H9 (cell line): ENCODE measurements at regions not wholly inside any gene's neighbourhood (a gene's known extent, or its start where the extent isn't known, plus 50 kb on each side); places are given as distances from the start of the nearest gene placed in this dataset.

Experiments
- DNase-seq: peaks from one replicate; pipeline ENCODE4 v3.0.0-alpha.2; 2017
- H2AFZ ChIP-seq: one replicate; pipeline ENCODE4 v1.6.1; 2013; ENCODE audit warnings: mild to moderate bottlenecking, low read length, control low read depth, moderate library complexity
- H2AK5ac ChIP-seq: 2 replicates; pipeline ENCODE4 v1.6.1; 2013; ENCODE audit warnings: low read length, control low read depth, mixed read lengths; ENCODE audit not compliant: insufficient read length
- H2BK120ac ChIP-seq: one replicate; pipeline ENCODE4 v1.6.1; 2013; ENCODE audit warnings: low read depth, mild to moderate bottlenecking, low read length, control low read depth, inconsistent platforms; ENCODE audit not compliant: poor library complexity, severe bottlenecking
- H2BK12ac ChIP-seq: 2 replicates; pipeline ENCODE4 v1.6.1; 2013; ENCODE audit warnings: low read length, control low read depth, mixed read lengths, low read depth; ENCODE audit not compliant: insufficient read length
- H2BK15ac ChIP-seq: 2 replicates; pipeline ENCODE4 v1.6.1; 2013; ENCODE audit warnings: low read depth, low read length, control low read depth
- H2BK20ac ChIP-seq: one replicate; pipeline ENCODE4 v1.6.1; 2013; ENCODE audit warnings: low read depth, mild to moderate bottlenecking, low read length, control low read depth, inconsistent platforms; ENCODE audit not compliant: poor library complexity, severe bottlenecking
- H2BK5ac ChIP-seq: 2 replicates; pipeline ENCODE4 v1.6.1; 2013; ENCODE audit warnings: low read length, control low read depth, mixed read lengths; ENCODE audit not compliant: insufficient read length
- H3K14ac ChIP-seq: 2 replicates; pipeline ENCODE4 v1.6.1; 2013; ENCODE audit warnings: low read length, control low read depth; ENCODE audit not compliant: insufficient read depth
- H3K18ac ChIP-seq: 2 replicates; pipeline ENCODE4 v1.6.1; 2013; ENCODE audit warnings: low read depth, mild to moderate bottlenecking, mixed read lengths, low read length, control low read depth; ENCODE audit not compliant: insufficient read length
- H3K23ac ChIP-seq: 2 replicates; pipeline ENCODE4 v1.6.1; 2013; ENCODE audit warnings: low read length, control low read depth, mixed read lengths, low read depth; ENCODE audit not compliant: insufficient read length
- H3K23me2 ChIP-seq: 2 replicates; pipeline ENCODE4 v1.6.1; 2013; ENCODE audit warnings: low read depth, mild to moderate bottlenecking, mixed read lengths, low read length, control low read depth; ENCODE audit not compliant: insufficient read length, poor library complexity, severe bottlenecking
- H3K27ac ChIP-seq: 2 replicates; pipeline ENCODE4 v1.5.1; 2013; ENCODE audit warnings: low read length, control low read depth, mixed read lengths, low read depth; ENCODE audit not compliant: insufficient read length
- H3K27me3 ChIP-seq: 2 replicates; pipeline ENCODE4 v1.6.1; 2013; ENCODE audit warnings: low read length, control low read depth, inconsistent platforms; ENCODE audit not compliant: insufficient read depth
- H3K4ac ChIP-seq: 2 replicates; pipeline ENCODE4 v1.6.1; 2013; ENCODE audit warnings: low read depth, mild to moderate bottlenecking, control low read depth, inconsistent platforms, low read length, moderate library complexity
- H3K4me1 ChIP-seq: 2 replicates; pipeline ENCODE4 v1.6.1; 2013; ENCODE audit warnings: low read length, control low read depth, inconsistent platforms; ENCODE audit not compliant: insufficient read depth
- H3K4me2 ChIP-seq: 2 replicates; pipeline ENCODE4 v1.6.1; 2013; ENCODE audit warnings: low read length, control low read depth, mixed read lengths; ENCODE audit not compliant: insufficient read length, insufficient read depth
- H3K56ac ChIP-seq: 2 replicates; pipeline ENCODE4 v1.6.1; 2013; ENCODE audit warnings: low read depth, mild to moderate bottlenecking, mixed read lengths, low read length, control low read depth; ENCODE audit not compliant: insufficient read length
- H3K79me1 ChIP-seq: 2 replicates; pipeline ENCODE4 v1.6.1; 2013; ENCODE audit warnings: low read depth, mild to moderate bottlenecking, moderate library complexity, low read length, control low read depth, inconsistent platforms; ENCODE audit not compliant: insufficient read depth, poor library complexity, severe bottlenecking
- H3K79me2 ChIP-seq: 2 replicates; pipeline ENCODE4 v1.6.1; 2013; ENCODE audit warnings: low read length, control low read depth, inconsistent platforms; ENCODE audit not compliant: insufficient read depth
- H3K9ac ChIP-seq: 2 replicates; pipeline ENCODE4 v1.6.1; 2013; ENCODE audit warnings: low read length, control low read depth, mixed read lengths; ENCODE audit not compliant: insufficient read length; ENCODE audit errors: extremely low read depth
- H3K9me3 ChIP-seq: one replicate; pipeline ENCODE4 v1.6.1; 2013; ENCODE audit warnings: low read depth, low read length, inconsistent platforms; ENCODE audit not compliant: control insufficient read depth
- H3T11ph ChIP-seq: one replicate; pipeline ENCODE4 v1.6.1; 2013; ENCODE audit warnings: mild to moderate bottlenecking, low read length, control low read depth, inconsistent platforms
- H4K20me1 ChIP-seq: one replicate; pipeline ENCODE4 v1.6.1; 2013; ENCODE audit not compliant: control insufficient read depth, insufficient read length, insufficient read depth
- H4K5ac ChIP-seq: 2 replicates; pipeline ENCODE4 v1.6.1; 2013; ENCODE audit warnings: low read depth, mild to moderate bottlenecking, mixed read lengths, low read length, control low read depth; ENCODE audit not compliant: insufficient read length
- H4K8ac ChIP-seq: replicated peaks from 2 replicates; pipeline ENCODE4 v1.6.1; 2013; ENCODE audit warnings: low read length, control low read depth, mixed read lengths, low read depth; ENCODE audit not compliant: insufficient read length
- H4K91ac ChIP-seq: 2 replicates; pipeline ENCODE4 v1.6.1; 2013; ENCODE audit warnings: low read depth, mild to moderate bottlenecking, moderate library complexity, mixed read lengths, low read length, control low read depth; ENCODE audit not compliant: insufficient read length
- H3K27ac Mint-ChIP-seq, 3 experiments: 2 replicates in 2 of 3; 3 replicates in 1 of 3; pipeline ENCODE4 v1.8.0; 2020 to 2021; ENCODE audit warnings: mixed read lengths in 3 of 3, mild to moderate bottlenecking in 1 of 3, moderate library complexity in 1 of 3
- H3K27me3 Mint-ChIP-seq: 2 replicates; pipeline ENCODE4 v1.8.0; 2021; ENCODE audit warnings: low read depth, mild to moderate bottlenecking, moderate library complexity, mixed read lengths
- H3K36me3 Mint-ChIP-seq, 3 experiments: 2 replicates in 2 of 3; 3 replicates in 1 of 3; pipeline ENCODE4 v1.8.0; 2020 to 2021; ENCODE audit warnings: low read depth in 3 of 3, mixed read lengths in 3 of 3; ENCODE audit not compliant: insufficient read depth in 1 of 3
- H3K4me1 Mint-ChIP-seq, 2 experiments: 2 replicates each; pipeline ENCODE4 v1.8.0; 2020; ENCODE audit warnings: mixed read lengths in 2 of 2
- H3K4me3 Mint-ChIP-seq, 2 experiments: 2 replicates in 1 of 2; 3 replicates in 1 of 2; pipeline ENCODE4 v1.8.0; 2020 to 2021; ENCODE audit warnings: mild to moderate bottlenecking in 2 of 2, mixed read lengths in 2 of 2, moderate library complexity in 1 of 2
- H3K9me3 Mint-ChIP-seq, 2 experiments: 2 replicates in 1 of 2; 3 replicates in 1 of 2; pipeline ENCODE4 v1.8.0; 2020; ENCODE audit warnings: mild to moderate bottlenecking in 2 of 2, mixed read lengths in 2 of 2, moderate library complexity in 1 of 2
- WGBS: extraction: QIAGEN DNeasy Blood & Tissue Kit; methylation state at CpG from one replicate; pipeline ENCODE4 v1.1.7; 2013; ENCODE audit warnings: missing lambda C conversion rate, low lambda C conversion rate, mixed read lengths; ENCODE audit not compliant: insufficient read length; ENCODE audit errors: extremely low coverage; 5-methylcytosine and 5-hydroxymethylcytosine counted together
- TF ChIP-seq, protein P1 (sequence below): fragments of 200-600 bp; sonication (generic); conservative IDR thresholded peaks from 3 replicates; pipeline ENCODE4 v1.8.0; 2021; ENCODE audit warnings: antibody characterized with exemption, mild to moderate bottlenecking

DNA sequence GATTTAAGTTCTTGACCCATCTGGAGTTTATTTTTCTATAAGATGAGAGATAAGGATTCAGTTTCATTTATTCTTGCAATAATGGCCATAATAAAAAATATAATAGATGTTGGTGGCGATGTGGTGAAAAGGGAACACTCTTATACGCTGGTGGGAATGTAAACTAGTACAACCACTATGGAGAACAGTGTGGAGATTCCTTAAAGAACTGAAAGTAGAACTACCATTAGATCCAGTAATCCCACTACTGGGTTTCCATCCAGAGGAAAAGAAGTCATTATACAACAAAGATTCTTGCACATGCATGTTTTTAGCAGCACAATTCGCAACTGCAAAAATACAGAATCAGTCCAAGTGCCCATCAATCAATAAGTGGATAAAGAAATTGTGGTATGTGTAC is 1040.5 kb upstream of the GYPC start:
- Histone ChIP-seq H3K9ac (no peak overlapping the region), H2BK12ac (no peak overlapping the region), H2BK5ac (no peak overlapping the region), H2AFZ (no peak overlapping the region), H3K4me2 (no peak overlapping the region), H3K27me3 (no peaks in the 10 kb centered on the region), H3K14ac (no peak overlapping the region), H3K4me1 (no peaks in the 10 kb centered on the region), H3K79me1 (no peaks in the 10 kb centered on the region), H3K23me2 (no peaks in the 10 kb centered on the region), H3K9me3 (no peaks in the 10 kb centered on the region), H2BK15ac (no peak overlapping the region), H2AK5ac (no peak overlapping the region), H4K5ac (no peak overlapping the region), H3K56ac (no peak overlapping the region), H3K79me2 (no peaks in the 10 kb centered on the region), H4K8ac (no peak overlapping the region), H4K91ac (no peak overlapping the region), H4K20me1 (no peaks in the 10 kb centered on the region), H3K27ac (no peak overlapping the region), H3K23ac (no peak overlapping the region), H2BK120ac (no peak overlapping the region), H3K18ac (no peak overlapping the region), H2BK20ac (no peak overlapping the region), H3T11ph (no peak overlapping the region), H3K4ac (no peak overlapping the region)
- Mint-ChIP-seq H3K27ac (no peak overlapping the region), H3K4me3 (no peak overlapping the region), H3K4me1 (no peaks in the 10 kb centered on the region), H3K9me3 (peaks cover 0 to 2% of the 10 kb centered on the region in 2 experiments; a peak in 2 of 5 replicates), H3K27me3 (no peaks in the 10 kb centered on the region), H3K36me3 (no peaks in the 10 kb centered on the region; a peak in 1 of 7 replicates)
- no CpG with 5 or more reads among the region's 3 CpGs for WGBS
- TF ChIP-seq, protein P1, sequence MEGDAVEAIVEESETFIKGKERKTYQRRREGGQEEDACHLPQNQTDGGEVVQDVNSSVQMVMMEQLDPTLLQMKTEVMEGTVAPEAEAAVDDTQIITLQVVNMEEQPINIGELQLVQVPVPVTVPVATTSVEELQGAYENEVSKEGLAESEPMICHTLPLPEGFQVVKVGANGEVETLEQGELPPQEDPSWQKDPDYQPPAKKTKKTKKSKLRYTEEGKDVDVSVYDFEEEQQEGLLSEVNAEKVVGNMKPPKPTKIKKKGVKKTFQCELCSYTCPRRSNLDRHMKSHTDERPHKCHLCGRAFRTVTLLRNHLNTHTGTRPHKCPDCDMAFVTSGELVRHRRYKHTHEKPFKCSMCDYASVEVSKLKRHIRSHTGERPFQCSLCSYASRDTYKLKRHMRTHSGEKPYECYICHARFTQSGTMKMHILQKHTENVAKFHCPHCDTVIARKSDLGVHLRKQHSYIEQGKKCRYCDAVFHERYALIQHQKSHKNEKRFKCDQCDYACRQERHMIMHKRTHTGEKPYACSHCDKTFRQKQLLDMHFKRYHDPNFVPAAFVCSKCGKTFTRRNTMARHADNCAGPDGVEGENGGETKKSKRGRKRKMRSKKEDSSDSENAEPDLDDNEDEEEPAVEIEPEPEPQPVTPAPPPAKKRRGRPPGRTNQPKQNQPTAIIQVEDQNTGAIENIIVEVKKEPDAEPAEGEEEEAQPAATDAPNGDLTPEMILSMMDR: no peak
- DNase-seq: no peak
